ENCODE measurements at regions not wholly inside any gene's neighbourhood (a gene's known extent, or its start where the extent isn't known, plus 50 kb on each side); places are given as distances from the start of the nearest gene placed in this dataset.
"Not testable (repeated sequence)": the region's sequence is repeated elsewhere in the genome, so short reads cannot be mapped to it uniquely, and the experiment has no call there.

GRCh38 chr16:16593156-16593863 lies 214.4 kb downstream of the NPIPA7 start:
- peak; percentile 46 for TF ChIP-seq CTCF (IDR thresholded peaks at IDR 0.05; ENCODE audit: insufficient read depth, missing control alignments)
- DNase-seq (ENCODE audit: insufficient read length, low spot score); FAIRE-seq: not testable (repeated sequence)

GRCh38 chr16:16595029-16595718 lies 216.2 kb downstream of the NPIPA7 start:
- DNase-seq (ENCODE audit: insufficient read length, low spot score); FAIRE-seq: not testable (repeated sequence)

GRCh38 chr16:16601239-16601638 lies 222.3 kb downstream of the NPIPA7 start:
- not testable (repeated sequence) for FAIRE-seq; DNase-seq (ENCODE audit: insufficient read length, low spot score)

GRCh38 chr16:16607401-16608082 lies 228.6 kb downstream of the NPIPA7 start:
- not testable (repeated sequence) for FAIRE-seq

GRCh38 chr16:16609627-16610026 lies 230.7 kb downstream of the NPIPA7 start:
- DNase-seq (ENCODE audit: insufficient read length, low spot score); FAIRE-seq: not testable (repeated sequence)

More at GRCh38 chr16:16607401-16608082, 228.6 kb downstream of the NPIPA7 start:
- DNase-seq (ENCODE audit: insufficient read length, low spot score), result not testable (repeated sequence)

- not testable (repeated sequence) for FAIRE-seq; DNase-seq (ENCODE audit: insufficient read length, low spot score)
Observed at GRCh38 chr16:16610389-16610967, 231.5 kb downstream of the NPIPA7 start.

- FAIRE-seq; DNase-seq (ENCODE audit: insufficient read length, low spot score): not testable (repeated sequence)
Observed at GRCh38 chr16:16613212-16613611, 234.3 kb downstream of the NPIPA7 start.

- not testable (repeated sequence) for DNase-seq (ENCODE audit: insufficient read length, low spot score); FAIRE-seq
Observed at GRCh38 chr16:16614484-16614883, 235.5 kb downstream of the NPIPA7 start.

- not testable (repeated sequence) for DNase-seq (ENCODE audit: insufficient read length, low spot score); FAIRE-seq
Observed at GRCh38 chr16:16618963-16619465, 240.1 kb downstream of the NPIPA7 start.

GRCh38 chr16:16624367-16624766 lies 245.4 kb downstream of the NPIPA7 start:
- DNase-seq (ENCODE audit: insufficient read length, low spot score); FAIRE-seq: not testable (repeated sequence)

GRCh38 chr16:16625140-16625539 lies 246.2 kb downstream of the NPIPA7 start:
- FAIRE-seq; DNase-seq (ENCODE audit: insufficient read length, low spot score): not testable (repeated sequence)

GRCh38 chr16:16627865-16628264 lies 248.9 kb downstream of the NPIPA7 start:
- DNase-seq (ENCODE audit: insufficient read length, low spot score); FAIRE-seq: not testable (repeated sequence)

- not testable (repeated sequence) for FAIRE-seq
Observed at GRCh38 chr16:16638231-16638630, 259.3 kb downstream of the NPIPA7 start.

GRCh38 chr16:16638714-16639113 lies 259.8 kb downstream of the NPIPA7 start:
- not testable (repeated sequence) for FAIRE-seq; DNase-seq (ENCODE audit: insufficient read length, low spot score)

More at GRCh38 chr16:16638231-16638630, 259.3 kb downstream of the NPIPA7 start:
- not testable (repeated sequence) for DNase-seq (ENCODE audit: insufficient read length, low spot score)

GRCh38 chr16:16643828-16644227 lies 264.9 kb downstream of the NPIPA7 start:
- not testable (repeated sequence) for DNase-seq (ENCODE audit: insufficient read length, low spot score); FAIRE-seq

- FAIRE-seq; DNase-seq (ENCODE audit: insufficient read length, low spot score): not testable (repeated sequence)
Observed at GRCh38 chr16:16648002-16648401, 269.1 kb downstream of the NPIPA7 start.

- FAIRE-seq, result not testable (repeated sequence)
Observed at GRCh38 chr16:16672180-16672812, 293.4 kb downstream of the NPIPA7 start.

GRCh38 chr16:16674820-16675219 lies 295.9 kb downstream of the NPIPA7 start:
- not testable (repeated sequence) for FAIRE-seq; DNase-seq (ENCODE audit: insufficient read length, low spot score)

More at GRCh38 chr16:16672180-16672812, 293.4 kb downstream of the NPIPA7 start:
- DNase-seq (ENCODE audit: insufficient read length, low spot score), result not testable (repeated sequence)

Measured in D721Med (cell line).